ENCODE measurements at regions not wholly inside any gene's neighbourhood (a gene's known extent, or its start where the extent isn't known, plus 50 kb on each side); places are given as distances from the start of the nearest gene placed in this dataset.

DNA sequence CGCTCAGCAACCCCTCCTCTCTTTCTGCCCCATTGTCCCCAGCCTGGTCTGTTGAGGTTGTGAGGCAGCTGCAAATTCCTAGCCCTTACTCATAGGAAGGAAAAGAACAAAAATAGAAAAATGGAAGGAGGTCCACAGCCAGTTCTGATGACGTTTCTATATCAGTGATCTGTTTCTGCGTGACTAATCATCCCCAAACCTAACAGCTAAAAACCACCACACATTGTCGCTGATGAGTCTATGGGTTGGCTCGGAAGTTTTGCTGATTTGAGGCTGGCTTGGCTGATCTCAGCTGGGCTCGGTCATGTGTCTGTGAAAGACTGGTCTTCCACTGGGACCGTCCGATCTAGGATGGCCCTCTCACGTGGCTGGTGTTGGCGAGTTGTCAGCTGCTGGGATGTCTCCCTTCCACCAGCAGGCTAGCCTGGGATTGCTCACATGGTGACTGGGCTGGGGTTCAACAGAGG lies 200.6 kb upstream of the ZNF618 start:
- ChIA-PET CTCF (no interaction called here), POLR2A (no interaction called here)
- intact Hi-C loops (cut with micrococcal nuclease) = no loop called here
- H3K27me3 ChIP-seq (ENCODE audit: control insufficient read depth in 2 of 2, insufficient read depth in 2 of 2, low read length in 2 of 2) = no peaks in the 10 kb centered on the region
- peaks cover 23 to 52% (median 26%) of the 10 kb centered on the region in 5 donors for H3K27me3 Mint-ChIP-seq
- no peaks in the 10 kb centered on the region for H3K36me3 ChIP-seq (ENCODE audit: control insufficient read depth in 2 of 3, insufficient read depth in 3 of 3, low read length in 3 of 3)
- H3K4me3 Mint-ChIP-seq = no peak overlapping the region
- H3K27ac ChIP-seq (ENCODE audit: low read depth, low read length) = no peak overlapping the region
- H3K4me1 ChIP-seq (ENCODE audit: control insufficient read depth in 2 of 2, insufficient read depth in 2 of 2, low read length in 2 of 2) = no peaks in the 10 kb centered on the region
- H3K27ac Mint-ChIP-seq = no peak overlapping the region
- no peaks in the 10 kb centered on the region for H3K9me3 ChIP-seq (ENCODE audit: control insufficient read depth in 2 of 3, low read length in 3 of 3)
- peak; percentile 31 for ATAC-seq
- no peak for DNase-seq
- H3K36me3 Mint-ChIP-seq = peaks cover 0 to 3% (median 0%) of the 10 kb centered on the region in 5 donors
- H3K9me3 Mint-ChIP-seq = peaks cover 0 to 1% (median 0%) of the 10 kb centered on the region in 11 donors
- no peaks in the 10 kb centered on the region for H3K4me1 Mint-ChIP-seq
- H3K4me3 ChIP-seq (ENCODE audit: low read length) = no peak overlapping the region

GRCh38 chr9:113677057-113677456 lies 199.1 kb upstream of the ZNF618 start:
- peaks cover 0 to 3% (median 0%) of the 10 kb centered on the region in 5 donors for H3K36me3 Mint-ChIP-seq
- H3K9me3 ChIP-seq (ENCODE audit: control insufficient read depth in 2 of 3, low read length in 3 of 3) = no peaks in the 10 kb centered on the region
- H3K27me3 ChIP-seq (ENCODE audit: control insufficient read depth in 2 of 2, insufficient read depth in 2 of 2, low read length in 2 of 2) = no peaks in the 10 kb centered on the region
- peaks cover 0 to 1% (median 0%) of the 10 kb centered on the region in 11 donors for H3K9me3 Mint-ChIP-seq
- POLR2A ChIA-PET = no interaction called here
- ATAC-seq (no peak), DNase-seq (no peak)
- H3K27me3 Mint-ChIP-seq = peaks cover 26 to 58% (median 32%) of the 10 kb centered on the region in 5 donors
- no peak overlapping the region for H3K27ac ChIP-seq (ENCODE audit: low read depth, low read length)
- no peaks in the 10 kb centered on the region for H3K36me3 ChIP-seq (ENCODE audit: control insufficient read depth in 2 of 3, insufficient read depth in 3 of 3, low read length in 3 of 3)
- peaks cover 0 to 3% (median 0%) of the 10 kb centered on the region in 7 donors for H3K4me1 Mint-ChIP-seq
- intact Hi-C loops (cut with micrococcal nuclease) = no loop called here
- H3K27ac Mint-ChIP-seq = no peak overlapping the region
- H3K4me3 Mint-ChIP-seq = no peak overlapping the region
- H3K4me1 ChIP-seq (ENCODE audit: control insufficient read depth in 2 of 2, insufficient read depth in 2 of 2, low read length in 2 of 2) = no peaks in the 10 kb centered on the region
- no peak overlapping the region for H3K4me3 ChIP-seq (ENCODE audit: low read length)
- CTCF ChIA-PET = no interaction called here

GRCh38 chr9:113677569-113677968 lies 198.5 kb upstream of the ZNF618 start:
- H3K36me3 Mint-ChIP-seq = peaks cover 0 to 3% (median 0%) of the 10 kb centered on the region in 5 donors
- no peak for ATAC-seq
- DNase-seq = no peak
- ChIA-PET CTCF (no interaction called here), POLR2A (no interaction called here)
- Histone ChIP-seq H3K36me3 (ENCODE audit: control insufficient read depth in 2 of 3, insufficient read depth in 3 of 3, low read length in 3 of 3) (no peaks in the 10 kb centered on the region), H3K27ac (ENCODE audit: low read depth, low read length) (no peak overlapping the region), H3K27me3 (ENCODE audit: control insufficient read depth in 2 of 2, insufficient read depth in 2 of 2, low read length in 2 of 2) (no peaks in the 10 kb centered on the region), H3K9me3 (ENCODE audit: control insufficient read depth in 2 of 3, low read length in 3 of 3) (no peaks in the 10 kb centered on the region), H3K4me3 (ENCODE audit: low read length) (no peak overlapping the region), H3K4me1 (ENCODE audit: control insufficient read depth in 2 of 2, insufficient read depth in 2 of 2, low read length in 2 of 2) (no peaks in the 10 kb centered on the region)
- intact Hi-C loops (cut with micrococcal nuclease) = no loop called here
- H3K27me3 Mint-ChIP-seq = peaks cover 28 to 60% (median 34%) of the 10 kb centered on the region in 5 donors
- H3K27ac Mint-ChIP-seq = no peak overlapping the region
- peaks cover 0 to 7% (median 0%) of the 10 kb centered on the region in 7 donors for H3K4me1 Mint-ChIP-seq
- peaks cover 0 to 1% (median 0%) of the 10 kb centered on the region in 11 donors for H3K9me3 Mint-ChIP-seq
- no peak overlapping the region for H3K4me3 Mint-ChIP-seq

DNA sequence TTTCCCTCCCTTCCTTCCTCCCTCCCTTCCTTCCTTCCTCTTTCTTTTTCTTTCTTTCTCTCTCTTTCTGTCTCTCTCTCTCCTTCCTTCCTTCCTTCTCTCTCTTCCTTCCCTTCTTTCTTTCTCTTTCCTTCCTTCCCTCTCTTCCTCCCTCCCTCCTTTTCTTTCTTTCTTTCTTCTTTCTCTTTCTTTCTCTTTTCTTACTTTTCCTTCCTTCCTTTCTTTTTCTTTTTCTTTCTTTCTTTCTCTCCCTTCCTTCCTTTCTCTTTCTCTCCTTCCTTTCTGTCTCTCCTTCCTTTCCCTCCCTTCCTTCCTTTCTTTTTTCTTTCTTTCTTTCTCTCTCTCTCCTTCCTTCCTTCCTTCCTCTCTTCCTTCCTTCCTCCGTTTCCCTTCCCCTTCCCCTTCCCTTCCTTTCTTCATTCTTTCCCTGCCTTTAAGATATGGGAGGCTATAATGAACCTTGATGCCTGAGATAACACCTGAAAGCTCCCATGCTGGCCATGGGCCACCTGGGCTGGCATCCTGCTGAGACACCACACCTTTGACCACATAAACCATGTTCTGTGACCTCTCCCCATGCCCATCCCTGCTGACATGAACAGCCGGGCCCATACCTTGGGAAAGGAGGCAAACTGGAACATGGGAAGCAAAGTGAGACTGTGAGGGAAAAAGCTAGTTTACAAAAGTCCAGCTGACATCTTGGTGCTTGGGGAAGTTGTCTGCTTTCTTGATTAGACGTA lies 197.8 kb upstream of the ZNF618 start:
- ChIA-PET CTCF (no interaction called here), POLR2A (no interaction called here)
- Mint-ChIP-seq H3K27me3 (peaks cover 31 to 63% (median 34%) of the 10 kb centered on the region in 5 donors), H3K27ac (no peak overlapping the region), H3K4me1 (peaks cover 0 to 9% (median 0%) of the 10 kb centered on the region in 7 donors), H3K36me3 (peaks cover 0 to 3% (median 0%) of the 10 kb centered on the region in 5 donors), H3K4me3 (no peak overlapping the region), H3K9me3 (peaks cover 0 to 1% (median 0%) of the 10 kb centered on the region in 11 donors)
- no peak overlapping the region for H3K27ac ChIP-seq (ENCODE audit: low read depth, low read length)
- intact Hi-C loops (cut with micrococcal nuclease) = no loop called here
- no peaks in the 10 kb centered on the region for H3K9me3 ChIP-seq (ENCODE audit: control insufficient read depth in 2 of 3, low read length in 3 of 3)
- no peaks in the 10 kb centered on the region for H3K27me3 ChIP-seq (ENCODE audit: control insufficient read depth in 2 of 2, insufficient read depth in 2 of 2, low read length in 2 of 2)
- no peak overlapping the region for H3K4me3 ChIP-seq (ENCODE audit: low read length)
- H3K36me3 ChIP-seq (ENCODE audit: control insufficient read depth in 2 of 3, insufficient read depth in 3 of 3, low read length in 3 of 3) = no peaks in the 10 kb centered on the region
- ATAC-seq (no peak), DNase-seq (no peak)
- H3K4me1 ChIP-seq (ENCODE audit: control insufficient read depth in 2 of 2, insufficient read depth in 2 of 2, low read length in 2 of 2) = no peaks in the 10 kb centered on the region

- Mint-ChIP-seq H3K4me1 (peaks cover 0 to 9% (median 0%) of the 10 kb centered on the region in 7 donors), H3K4me3 (no peak overlapping the region), H3K9me3 (peaks cover 0 to 1% (median 0%) of the 10 kb centered on the region in 11 donors), H3K27me3 (peaks cover 31 to 63% (median 32%) of the 10 kb centered on the region in 5 donors), H3K27ac (no peak overlapping the region), H3K36me3 (peaks cover 0 to 3% (median 0%) of the 10 kb centered on the region in 5 donors)
- CTCF ChIA-PET = no interaction called here
- H3K27me3 ChIP-seq (ENCODE audit: control insufficient read depth in 2 of 2, insufficient read depth in 2 of 2, low read length in 2 of 2) = no peaks in the 10 kb centered on the region
- no peaks in the 10 kb centered on the region for H3K4me1 ChIP-seq (ENCODE audit: control insufficient read depth in 2 of 2, insufficient read depth in 2 of 2, low read length in 2 of 2)
- no peak overlapping the region for H3K4me3 ChIP-seq (ENCODE audit: low read length)
- DNase-seq (no peak), ATAC-seq (no peak)
- H3K9me3 ChIP-seq (ENCODE audit: control insufficient read depth in 2 of 3, low read length in 3 of 3) = no peaks in the 10 kb centered on the region
- H3K36me3 ChIP-seq (ENCODE audit: control insufficient read depth in 2 of 3, insufficient read depth in 3 of 3, low read length in 3 of 3) = no peaks in the 10 kb centered on the region
- POLR2A ChIA-PET = no interaction called here
- intact Hi-C loops (cut with micrococcal nuclease) = no loop called here
- H3K27ac ChIP-seq (ENCODE audit: low read depth, low read length) = no peak overlapping the region
Measured at GRCh38 chr9:113678859-113679256, 197.3 kb upstream of the ZNF618 start.

- Histone ChIP-seq H3K27me3 (ENCODE audit: control insufficient read depth in 2 of 2, insufficient read depth in 2 of 2, low read length in 2 of 2) (no peaks in the 10 kb centered on the region), H3K4me3 (ENCODE audit: low read length) (no peak overlapping the region), H3K4me1 (ENCODE audit: control insufficient read depth in 2 of 2, insufficient read depth in 2 of 2, low read length in 2 of 2) (no peaks in the 10 kb centered on the region), H3K27ac (ENCODE audit: low read depth, low read length) (no peak overlapping the region), H3K36me3 (ENCODE audit: control insufficient read depth in 2 of 3, insufficient read depth in 3 of 3, low read length in 3 of 3) (no peaks in the 10 kb centered on the region), H3K9me3 (ENCODE audit: control insufficient read depth in 2 of 3, low read length in 3 of 3) (no peaks in the 10 kb centered on the region)
- Mint-ChIP-seq H3K27ac (no peak overlapping the region), H3K4me3 (no peak overlapping the region), H3K36me3 (peaks cover 0 to 3% (median 0%) of the 10 kb centered on the region in 5 donors), H3K27me3 (peaks cover 36 to 67% (median 51%) of the 10 kb centered on the region in 5 donors), H3K4me1 (peaks cover 0 to 21% (median 3%) of the 10 kb centered on the region in 7 donors), H3K9me3 (peaks cover 0 to 8% (median 0%) of the 10 kb centered on the region in 11 donors)
- POLR2A ChIA-PET = no interaction called here
- intact Hi-C loops (cut with micrococcal nuclease) = loop anchor here in 1 of 2 donors (5.0 kb wide), 1 partner anchor 195 kb away; the partner anchor contains the start of gene ZNF618
- CTCF ChIA-PET = no interaction called here
- DNase-seq (peak in 2 of 9 donors; percentile 20 to 51), ATAC-seq (peak; percentile 41)
Measured at GRCh38 chr9:113682297-113682771, 193.8 kb upstream of the ZNF618 start.
